ENCODE measurements at regions not wholly inside any gene's neighbourhood (a gene's known extent, or its start where the extent isn't known, plus 50 kb on each side); places are given as distances from the start of the nearest gene placed in this dataset.

DNA sequence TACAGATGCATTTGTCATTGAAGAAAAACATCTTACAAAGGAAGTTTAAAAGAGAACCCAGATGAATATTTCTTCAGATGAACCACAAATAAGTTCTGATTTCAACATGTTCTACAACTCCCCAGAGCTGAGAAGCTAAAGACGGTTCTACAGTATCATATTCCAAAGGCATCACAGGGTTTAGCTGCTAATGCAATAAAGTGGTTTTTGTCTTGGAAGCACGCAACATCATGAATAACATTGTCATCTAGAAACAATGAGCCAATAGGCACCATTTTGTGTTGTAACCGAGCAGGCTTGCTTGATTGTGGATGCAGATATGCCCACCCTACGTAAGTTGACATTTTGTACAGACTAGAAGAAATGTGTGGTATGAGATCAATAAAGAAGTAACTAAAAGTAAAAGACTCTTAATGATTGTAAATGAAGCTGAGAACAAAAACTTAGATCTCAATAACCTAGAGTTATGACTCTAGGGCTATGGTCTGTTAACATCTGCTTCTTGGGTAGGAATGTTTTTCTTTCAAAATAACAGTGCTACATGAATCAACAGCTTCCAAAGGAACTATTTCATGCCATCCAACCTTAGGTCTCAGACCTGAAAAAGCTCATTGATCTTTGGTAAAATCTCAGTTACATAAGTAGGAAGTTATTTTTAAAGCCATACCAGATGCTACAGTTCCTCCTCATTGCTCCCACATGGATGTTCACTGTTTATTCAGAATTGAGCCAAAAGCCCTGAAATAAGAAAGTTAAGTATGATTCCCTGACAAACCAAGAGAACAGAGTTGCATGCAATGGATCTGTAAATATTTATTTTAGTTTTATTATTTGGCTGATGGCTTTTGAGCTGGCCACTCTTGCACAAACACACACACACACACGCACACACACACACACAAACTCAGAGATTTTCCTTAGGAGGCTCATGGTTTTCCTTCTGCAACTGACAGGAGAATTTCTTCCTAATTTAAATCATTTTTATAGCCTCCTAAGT lies 118.7 kb upstream of the SLCO6A1 start:
- no peak for TF ChIP-seq CTCF (IDR thresholded peaks at IDR 0.05)
- no peak for TF ChIP-seq POLR2A (IDR thresholded peaks at IDR 0.05)
